HG02642 (cell line): ENCODE measurements at regions not wholly inside any gene's neighbourhood (a gene's known extent, or its start where the extent isn't known, plus 50 kb on each side); places are given as distances from the start of the nearest gene placed in this dataset.
"Not testable (repeated sequence)": the region's sequence is repeated elsewhere in the genome, so short reads cannot be mapped to it uniquely, and the experiment has no call there.

Source experiments
- ATAC-seq: cut with Tn5 transposase; IDR thresholded peaks from one replicate; pipeline ENCODE4 v1.9.1; 2021; ENCODE audit warnings: mild to moderate bottlenecking; ENCODE audit not compliant: unreplicated experiment, poor library complexity

DNA sequence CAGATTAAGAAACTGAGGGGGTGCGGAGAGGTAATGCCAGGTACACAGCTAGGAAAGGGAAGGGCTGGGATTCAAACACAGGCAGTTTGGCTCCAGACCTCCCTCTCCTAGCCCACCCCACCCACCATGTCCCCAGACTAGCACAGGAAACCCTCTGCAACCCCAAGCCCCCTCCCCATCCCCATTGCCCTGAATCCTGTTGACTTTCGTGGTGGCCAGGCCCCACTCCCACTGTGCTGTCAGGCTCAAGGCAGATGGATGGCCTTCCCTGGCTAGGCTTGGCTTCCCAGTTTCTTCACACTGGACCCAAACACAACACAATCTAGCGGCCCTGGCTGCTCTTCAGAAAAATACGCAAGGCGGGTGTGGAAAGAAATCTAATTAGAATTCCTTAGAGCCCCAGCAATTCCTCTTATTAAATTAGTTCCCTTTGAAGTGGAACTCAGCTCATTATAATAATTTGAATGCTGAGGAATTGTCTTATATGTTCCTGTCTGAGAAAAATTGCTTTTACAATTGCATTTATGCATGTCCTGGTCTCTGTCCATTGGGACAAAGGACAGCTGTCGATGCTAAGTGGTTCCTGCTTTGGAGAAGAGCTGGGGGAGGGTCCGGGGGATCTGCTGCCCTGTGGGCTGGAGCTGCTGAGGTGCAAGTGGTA is 97.4 kb downstream of the SYF2 start:
- no peak for ATAC-seq

DNA sequence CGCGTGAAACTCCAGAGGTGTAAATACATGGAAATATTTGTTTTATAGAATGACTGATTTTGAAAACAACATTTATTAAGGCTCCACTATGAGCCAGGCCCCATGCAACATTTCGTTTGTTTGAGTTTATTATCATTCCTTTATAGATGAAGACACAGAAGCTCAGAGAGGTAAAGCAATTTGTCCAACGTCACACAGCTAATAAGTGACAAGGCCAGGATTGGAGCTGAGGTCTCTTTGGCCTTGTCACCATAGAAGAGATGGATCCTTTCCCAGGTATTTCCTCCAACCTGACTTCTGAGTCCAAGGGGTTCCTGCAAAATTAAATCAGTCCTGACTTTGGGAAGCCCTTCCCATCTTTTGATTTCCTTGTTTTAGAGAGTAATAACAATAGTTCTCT is 98.0 kb downstream of the SYF2 start:
- ATAC-seq, result no peak

DNA sequence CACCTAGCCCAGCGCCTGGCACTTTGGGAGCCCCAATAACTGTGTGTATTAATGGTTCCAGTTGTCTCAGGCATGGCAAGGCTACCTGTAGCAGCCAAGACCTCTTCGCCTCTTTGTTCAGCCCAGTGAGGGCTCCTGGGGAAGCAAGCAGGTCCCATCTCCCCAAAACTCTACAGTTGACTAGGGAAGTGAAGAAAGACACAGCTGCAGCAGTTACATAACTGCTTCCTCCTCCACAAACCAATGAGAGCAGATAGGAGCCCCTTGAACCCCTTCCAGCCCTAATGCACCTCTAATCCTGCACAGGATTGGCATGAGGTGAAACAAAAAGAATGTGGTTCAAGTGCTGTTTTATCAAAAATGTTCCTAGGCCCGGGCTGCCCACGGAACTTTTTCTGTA is 100.5 kb downstream of the SYF2 start:
- no peak for ATAC-seq

- no peak for ATAC-seq
Observed at GRCh38 chr1:25130895-25131294, 101.4 kb downstream of the SYF2 start.

GRCh38 chr1:25129380-25129779 is 102.9 kb downstream of the SYF2 start:
- ATAC-seq, result no peak

DNA sequence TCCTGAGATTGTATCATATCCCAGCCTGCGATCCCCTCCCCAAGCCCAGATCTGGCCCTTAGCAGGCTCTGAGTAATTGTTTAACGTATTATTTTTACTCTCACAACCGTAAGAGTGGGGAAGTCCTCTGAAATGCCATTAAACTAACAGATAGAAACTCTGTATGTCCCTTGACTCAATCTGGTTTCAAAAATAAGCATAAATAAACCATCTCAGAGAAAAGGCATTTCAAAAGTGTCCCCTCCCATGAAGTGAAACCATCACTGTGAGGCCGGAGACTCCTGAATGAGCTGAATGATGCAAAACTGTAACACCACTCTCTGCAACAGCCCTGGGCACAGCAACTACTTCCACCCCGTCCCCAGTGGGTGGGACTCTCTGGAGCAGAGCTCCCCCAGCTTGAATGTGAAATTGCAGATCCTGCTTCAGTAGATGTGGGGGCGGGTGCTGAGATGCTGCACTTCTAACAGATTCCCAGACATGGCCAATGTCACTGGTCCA is 104.1 kb downstream of the SYF2 start:
- ATAC-seq, result no peak

- ATAC-seq, result no peak
Observed at GRCh38 chr1:25126562-25126961, 105.7 kb downstream of the SYF2 start.

- no peak for ATAC-seq
Observed at GRCh38 chr1:25123551-25123950, 108.8 kb downstream of the SYF2 start.

DNA sequence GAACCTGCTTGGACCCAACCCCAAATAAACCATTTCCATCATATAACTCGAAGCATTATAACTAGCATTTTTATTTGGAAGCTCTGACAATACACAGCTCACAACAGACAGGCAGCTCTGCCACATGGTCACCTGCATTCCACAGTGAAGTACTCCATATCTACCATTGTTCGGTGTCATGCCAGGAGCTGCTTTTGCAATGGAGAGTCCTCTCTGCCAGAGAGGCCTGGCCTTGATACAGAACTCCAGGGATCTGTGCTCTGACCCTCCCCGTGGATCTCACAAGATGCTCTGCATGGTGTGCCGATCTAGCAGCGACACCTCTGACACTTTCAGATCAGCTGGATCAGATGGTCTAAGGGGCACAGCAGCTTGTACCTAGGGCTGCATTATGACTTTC is 109.6 kb downstream of the SYF2 start:
- ATAC-seq, result no peak

GRCh38 chr1:25120281-25120680 is 112.0 kb downstream of the SYF2 start:
- ATAC-seq, result no peak

- no peak for ATAC-seq
Observed at GRCh38 chr1:25118546-25118945, 113.8 kb downstream of the SYF2 start.

- ATAC-seq, result no peak
Observed at GRCh38 chr1:25117233-25117823, 115.0 kb downstream of the SYF2 start.

DNA sequence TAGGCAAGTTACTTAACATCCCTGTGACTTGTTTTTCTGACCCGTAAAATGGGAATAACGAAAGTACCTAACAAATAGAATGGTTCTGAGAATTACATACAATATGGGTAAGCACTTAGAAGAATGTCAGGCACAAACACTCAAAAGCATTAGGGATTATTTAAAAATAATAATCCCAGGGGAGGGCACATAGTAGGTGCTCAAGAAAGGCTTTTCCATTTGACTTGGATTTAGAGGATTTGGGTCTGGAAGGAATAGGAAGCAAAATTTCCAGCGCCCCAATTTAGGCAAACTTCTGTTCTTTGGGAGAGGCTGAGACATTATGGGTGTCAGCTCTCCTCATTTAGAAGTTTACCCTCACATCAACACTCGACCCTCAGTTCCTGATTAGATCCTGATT is 115.5 kb downstream of the SYF2 start:
- no peak for ATAC-seq

- not testable (repeated sequence) for ATAC-seq
Observed at GRCh38 chr1:25116117-25116516, 116.2 kb downstream of the SYF2 start.

DNA sequence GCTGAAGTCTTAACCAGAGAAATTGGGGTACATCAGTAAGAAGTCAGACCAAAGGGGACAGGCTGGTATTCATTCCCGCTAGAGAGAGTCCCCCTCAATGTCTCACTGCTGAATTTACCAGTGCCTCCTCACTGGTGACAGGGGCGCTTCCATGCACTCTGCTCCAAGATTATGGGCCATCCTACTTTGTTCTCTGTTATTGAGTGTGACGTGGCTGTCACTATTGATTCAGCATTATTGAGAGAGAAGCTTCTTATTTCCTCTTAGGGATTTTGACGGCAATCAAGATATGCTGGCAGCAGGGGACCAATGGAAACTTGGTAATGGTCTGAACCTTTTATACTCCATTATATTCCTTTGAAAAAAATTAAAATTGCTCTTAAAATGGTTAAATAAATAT is 118.6 kb downstream of the SYF2 start:
- no peak for ATAC-seq

GRCh38 chr1:25113086-25113485 is 119.2 kb downstream of the SYF2 start:
- ATAC-seq, result no peak

DNA sequence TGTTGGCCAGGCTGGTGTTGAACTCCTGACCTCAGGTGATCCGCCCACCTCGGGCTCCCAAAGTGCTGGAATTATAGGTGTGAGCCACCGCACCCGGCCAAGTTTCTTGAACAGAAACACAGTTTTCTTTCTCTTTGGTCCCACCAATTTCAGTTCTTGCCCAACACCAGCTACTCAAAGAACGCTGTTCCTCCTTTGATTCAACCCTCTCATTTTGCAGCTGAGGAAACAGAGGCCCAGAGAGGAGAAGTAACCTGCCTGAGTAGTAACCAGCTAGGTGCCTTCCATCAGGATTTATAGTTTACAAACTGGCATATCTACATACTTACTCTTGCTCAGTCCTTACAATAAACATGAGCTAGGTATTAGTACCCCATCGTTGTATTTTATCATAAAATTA is 119.9 kb downstream of the SYF2 start:
- ATAC-seq, result no peak

GRCh38 chr1:25111706-25112105 is 120.6 kb downstream of the SYF2 start:
- no peak for ATAC-seq

DNA sequence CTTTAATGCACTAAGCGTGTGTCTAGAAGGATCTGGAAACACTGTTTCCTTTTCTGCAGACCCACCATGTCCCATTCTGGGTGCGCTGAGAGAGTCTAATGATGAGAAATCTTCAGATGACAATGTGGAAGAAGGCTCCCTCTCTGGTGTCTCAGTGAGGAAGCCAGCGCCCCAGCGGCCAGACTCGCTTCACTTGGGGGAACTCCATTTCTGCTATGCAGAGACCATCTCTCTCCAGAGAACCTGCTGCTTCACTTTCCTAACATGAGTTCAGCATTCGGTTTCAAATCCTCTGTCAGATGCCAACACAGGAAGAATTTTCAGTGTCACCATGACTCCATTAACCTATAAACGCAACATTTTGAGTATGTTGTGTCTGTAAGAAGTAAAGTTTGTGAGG is 121.8 kb downstream of the SYF2 start:
- no peak for ATAC-seq

GRCh38 chr1:25110036-25110435 is 122.3 kb downstream of the SYF2 start:
- ATAC-seq, result no peak

DNA sequence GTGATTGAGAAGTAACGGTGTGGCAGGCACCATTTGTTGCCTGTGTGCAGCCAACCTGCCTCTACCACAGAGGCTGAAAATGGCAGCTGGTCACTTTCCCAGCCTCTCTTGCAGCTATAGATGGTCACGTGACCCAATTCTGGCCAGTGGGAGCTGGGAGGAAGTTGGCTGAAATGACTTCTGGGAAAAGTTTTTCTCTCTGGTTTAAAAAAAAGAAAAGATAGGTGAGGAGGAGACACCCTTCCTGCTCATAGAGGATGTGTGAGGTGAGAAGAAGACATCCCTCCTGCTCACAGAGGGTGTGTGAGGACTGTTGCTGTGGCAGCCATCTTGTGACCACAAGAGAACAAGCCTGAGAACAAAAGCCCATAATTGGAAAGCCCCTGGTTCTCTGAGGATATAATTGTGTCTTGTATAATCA is 122.8 kb downstream of the SYF2 start:
- no peak for ATAC-seq

DNA sequence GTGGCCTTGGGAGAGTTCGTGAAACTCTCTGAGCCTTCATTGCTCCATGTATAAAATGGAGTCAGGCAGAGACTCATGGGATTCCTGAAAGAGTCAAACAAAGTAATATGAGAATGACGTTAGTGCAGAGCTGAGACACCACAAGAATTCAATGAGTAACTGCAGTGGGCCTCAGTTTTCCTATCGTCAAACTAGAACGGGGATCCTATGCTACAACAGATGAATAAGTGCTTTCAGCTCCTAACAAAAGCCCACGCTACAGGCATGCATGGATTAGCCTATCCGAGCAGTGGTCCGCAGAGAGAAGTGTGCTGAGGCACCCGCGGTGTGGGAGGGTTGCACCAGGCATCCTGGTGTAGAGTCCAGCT is 124.7 kb downstream of the SYF2 start:
- no peak for ATAC-seq
